Inflammatory macrophage (primary cell): ENCODE measurements at regions not wholly inside any gene's neighbourhood (a gene's known extent, or its start where the extent isn't known, plus 50 kb on each side); places are given as distances from the start of the nearest gene placed in this dataset.

Source experiments
- DNase-seq, 2 donors: peaks; one replicate each; pipeline ENCODE4 v3.0.0-alpha.2; 2020 to 2022

DNA sequence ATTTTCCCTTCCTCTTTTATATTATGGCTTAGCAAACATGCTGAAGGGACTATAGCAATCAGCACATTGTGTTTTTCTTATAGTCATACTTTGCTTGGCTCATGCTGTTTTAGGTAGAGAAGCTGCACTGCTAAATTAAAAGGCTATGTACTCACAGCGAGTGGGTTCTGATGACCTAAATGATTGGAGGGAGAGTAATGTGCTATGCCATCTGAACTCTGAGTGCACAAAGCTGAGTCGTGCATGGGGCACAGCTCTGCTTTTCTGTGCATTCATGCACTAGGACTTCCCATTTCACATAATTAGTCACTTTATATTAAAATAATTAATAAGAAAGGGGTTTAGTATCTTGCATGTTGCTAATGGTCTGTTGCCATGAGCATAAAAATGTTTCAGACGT lies 132.7 kb upstream of the ADGRL3 start:
- no peak for DNase-seq

DNA sequence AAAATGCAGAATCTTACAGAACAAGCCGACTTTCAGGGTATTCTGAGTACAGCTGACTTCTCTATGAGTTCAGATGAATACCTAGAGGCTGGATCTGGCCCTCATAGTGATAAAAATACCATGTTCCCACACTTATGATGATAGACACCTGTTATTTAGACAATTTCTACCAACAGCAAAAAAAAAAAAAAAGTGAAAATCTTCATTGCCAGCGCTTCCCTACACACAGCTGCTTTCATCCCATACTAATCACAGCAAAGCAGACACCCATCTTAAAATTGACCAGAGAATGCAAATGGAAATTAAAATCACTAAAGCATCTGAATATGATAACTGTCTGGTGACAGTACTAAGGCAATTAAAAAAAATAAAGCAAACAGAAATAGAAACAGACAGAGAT lies 132.1 kb upstream of the ADGRL3 start:
- DNase-seq: no peak

DNA sequence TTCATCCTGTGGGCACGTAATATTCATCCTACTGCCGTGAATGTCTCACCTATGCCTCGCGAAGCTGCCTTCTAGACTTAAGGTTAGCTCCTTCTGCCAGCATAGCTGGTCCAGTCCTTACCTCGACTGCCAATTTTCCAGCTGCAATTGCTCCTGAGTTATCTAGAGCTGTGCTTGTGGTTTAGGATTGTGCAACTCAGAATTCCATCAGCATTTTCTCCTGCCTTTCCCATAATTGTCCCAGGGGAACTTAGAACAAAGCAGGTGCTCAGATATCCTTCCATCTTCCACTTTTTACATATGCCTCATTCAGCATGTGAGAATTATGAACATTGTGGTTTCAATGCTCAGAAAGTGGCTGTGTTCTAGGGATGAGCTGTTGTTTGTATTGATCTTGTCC lies 131.4 kb upstream of the ADGRL3 start:
- DNase-seq: no peak

DNA sequence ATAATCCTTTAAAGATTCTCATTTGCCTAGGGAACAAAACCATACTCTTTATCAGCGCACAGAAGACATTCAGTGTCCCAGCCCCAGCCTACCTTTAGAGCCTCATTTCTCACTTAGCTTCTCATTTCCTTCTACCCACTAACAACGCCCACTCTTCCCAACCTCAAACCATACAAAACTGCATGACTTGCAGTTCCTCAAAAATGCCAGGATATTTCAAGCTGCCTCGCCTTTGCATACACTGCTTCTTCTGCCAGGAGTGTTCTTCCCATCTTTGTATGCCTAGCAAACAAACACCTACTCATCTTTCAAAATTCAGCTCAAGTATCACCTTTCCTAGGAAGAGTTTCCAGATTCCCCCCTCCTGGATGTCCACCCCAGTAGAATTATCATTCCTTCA lies 129.9 kb upstream of the ADGRL3 start:
- DNase-seq: peak; percentile 13 to 40

DNA sequence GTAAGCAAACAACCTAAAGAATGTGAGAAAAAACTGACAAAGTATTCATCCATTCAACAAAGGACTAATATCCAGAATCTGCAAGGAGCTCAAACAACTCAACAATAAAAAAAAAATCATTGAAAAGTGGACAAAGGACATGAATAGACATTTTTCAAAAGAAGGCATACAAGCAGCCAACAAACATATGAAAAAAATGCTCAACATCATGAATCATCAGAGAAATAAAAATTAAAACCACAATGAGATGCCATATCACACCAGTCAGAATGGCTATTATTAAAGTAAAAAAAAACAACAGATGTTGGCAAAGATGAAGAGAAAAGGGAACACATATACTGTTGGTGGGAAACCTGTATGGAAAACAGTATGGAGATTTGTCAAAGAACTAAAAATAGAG lies 120.7 kb upstream of the ADGRL3 start:
- DNase-seq: no peak

DNA sequence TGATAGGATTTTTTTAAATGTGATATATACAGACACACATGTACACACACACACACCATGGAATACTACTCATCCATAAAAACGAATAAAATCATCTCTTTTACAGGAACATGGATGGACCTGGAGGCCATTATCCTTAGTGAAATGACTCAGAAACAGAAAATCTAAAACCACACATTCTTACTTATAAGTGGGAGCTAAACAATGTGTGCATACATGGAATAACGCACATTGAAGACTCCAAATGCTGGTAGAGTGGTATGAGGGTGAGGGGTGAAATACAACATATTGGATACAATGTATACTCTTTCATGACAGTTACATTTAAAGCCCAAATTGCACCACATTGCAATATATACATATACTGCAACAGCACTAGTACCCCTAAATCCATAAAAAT lies 120.2 kb upstream of the ADGRL3 start:
- no peak for DNase-seq

DNA sequence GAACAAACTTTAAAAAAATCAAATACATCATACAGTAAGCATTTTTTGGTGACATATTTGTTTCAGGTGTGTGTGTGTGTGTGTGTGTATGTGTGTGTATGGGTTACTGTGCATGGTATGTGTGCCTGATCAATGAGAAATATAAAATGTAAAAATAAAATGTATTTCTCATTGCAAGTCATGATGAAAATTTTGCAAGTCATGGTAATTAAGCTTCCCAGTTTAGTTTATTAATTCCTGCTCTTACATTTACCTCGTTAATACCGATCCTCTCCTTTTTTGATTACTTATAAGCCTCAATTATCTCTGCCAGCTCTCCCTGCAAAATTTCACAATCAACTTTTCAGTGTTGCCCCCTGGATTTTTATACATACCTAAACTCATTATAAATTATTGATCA lies 114.6 kb upstream of the ADGRL3 start:
- no peak for DNase-seq

DNA sequence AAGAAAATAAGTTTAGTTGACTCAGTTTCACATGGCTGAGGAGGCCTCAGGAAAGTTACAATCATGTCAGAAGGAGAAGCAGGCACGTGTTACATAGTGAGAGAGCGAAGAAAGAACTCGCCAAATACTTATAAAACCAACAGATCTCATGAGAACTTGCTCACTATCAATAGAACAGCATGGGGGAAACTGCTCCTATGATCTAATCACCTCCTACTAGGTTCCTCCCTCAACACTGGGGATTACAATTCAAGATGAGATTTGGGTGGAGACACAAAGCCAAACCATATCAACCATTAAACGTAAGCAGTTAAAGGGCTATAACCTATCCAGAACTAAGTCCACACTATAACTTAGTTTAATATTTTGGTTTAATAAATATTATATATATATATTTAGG lies 113.8 kb upstream of the ADGRL3 start:
- no peak for DNase-seq

DNA sequence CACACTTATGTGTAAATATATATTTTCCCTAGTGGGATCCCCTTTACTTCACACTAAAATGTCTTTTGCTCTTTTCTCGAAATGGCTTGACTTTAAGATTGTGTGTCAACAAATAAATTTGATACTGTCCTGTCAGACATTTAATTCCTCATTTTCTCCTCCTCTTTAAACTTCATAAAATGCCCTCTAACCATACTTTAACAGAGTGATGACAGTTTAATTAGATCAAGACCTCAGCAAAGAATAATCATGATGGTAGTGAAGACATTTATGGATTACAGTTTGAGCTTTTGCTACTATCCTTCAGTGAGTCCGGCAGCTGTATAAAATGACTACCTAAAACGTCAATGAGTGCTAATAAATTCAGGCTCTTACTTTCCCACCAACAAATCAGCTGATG lies 113.1 kb upstream of the ADGRL3 start:
- DNase-seq: no peak

DNA sequence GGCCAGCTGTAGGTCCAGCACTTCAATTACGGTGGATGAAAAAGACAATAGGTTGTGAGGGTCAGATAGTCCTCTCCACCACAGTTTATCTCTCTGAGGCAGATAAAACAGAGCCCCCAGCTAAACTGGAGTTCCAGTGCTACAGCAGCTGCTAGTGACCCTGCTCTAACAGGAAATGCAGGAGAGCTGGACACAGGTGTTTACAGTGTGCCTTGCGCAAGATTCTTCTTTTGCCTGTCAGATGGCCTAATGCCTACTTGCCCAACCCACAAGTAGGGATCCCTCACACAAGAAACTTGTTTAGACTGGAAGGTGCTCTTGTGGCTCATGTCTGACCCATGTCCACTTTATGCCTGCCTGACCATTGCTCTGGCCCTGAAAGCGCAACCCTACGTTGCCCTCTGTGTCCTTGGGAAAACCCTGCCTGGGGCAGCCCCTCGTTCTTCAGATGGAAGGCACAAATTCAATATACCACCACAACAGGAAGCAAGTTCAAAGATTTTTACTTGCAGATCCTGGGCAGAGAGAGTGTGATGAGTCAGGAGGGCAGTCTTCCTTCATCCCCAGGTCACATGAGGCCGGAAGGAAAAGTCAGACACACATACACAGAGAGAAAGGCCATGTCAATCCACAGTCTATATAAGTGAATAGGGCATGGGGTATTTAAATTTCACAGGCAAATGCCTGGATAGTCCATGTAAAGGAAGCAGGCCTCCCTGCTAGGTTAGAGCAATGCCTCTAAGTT lies 105.1 kb upstream of the ADGRL3 start:
- no peak for DNase-seq

DNA sequence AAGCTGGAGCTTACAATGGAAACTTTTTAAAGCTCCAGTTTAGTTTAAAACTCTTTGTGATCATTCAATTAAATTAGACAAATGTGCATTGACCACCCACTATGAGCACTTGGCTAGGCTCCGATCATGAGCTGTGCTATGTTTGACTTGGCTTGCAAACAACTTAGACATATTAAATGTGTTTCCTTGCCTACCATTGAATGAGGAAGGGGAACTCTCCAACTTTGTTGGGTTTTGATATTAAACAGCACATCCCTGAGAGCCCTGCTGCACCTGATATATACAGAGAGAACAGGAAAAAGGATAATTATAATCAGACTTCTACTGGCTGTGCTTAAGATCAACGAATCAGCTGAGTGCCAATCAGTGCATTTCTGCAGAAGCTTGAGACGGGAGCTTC lies 71.4 kb upstream of the ADGRL3 start:
- DNase-seq: no peak

DNA sequence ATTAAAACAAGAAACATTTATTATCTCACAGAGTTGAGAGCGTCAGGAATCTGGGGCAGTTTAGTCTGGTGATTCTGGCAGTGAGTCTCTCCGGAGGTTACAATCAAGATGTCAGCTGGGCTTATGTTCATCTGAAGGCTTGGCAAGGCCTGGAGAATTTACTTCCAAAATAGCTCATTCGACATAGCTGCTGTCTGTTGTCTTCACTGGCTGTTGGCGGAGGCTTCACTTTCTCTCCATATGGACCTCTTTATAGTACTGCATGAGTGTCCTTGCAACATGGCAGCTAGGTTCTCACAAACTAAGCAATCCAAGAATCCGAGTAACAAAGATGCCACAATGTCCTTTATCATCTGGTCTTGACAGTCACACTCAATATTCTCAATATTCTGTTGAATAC lies 70.2 kb upstream of the ADGRL3 start:
- DNase-seq: no peak

DNA sequence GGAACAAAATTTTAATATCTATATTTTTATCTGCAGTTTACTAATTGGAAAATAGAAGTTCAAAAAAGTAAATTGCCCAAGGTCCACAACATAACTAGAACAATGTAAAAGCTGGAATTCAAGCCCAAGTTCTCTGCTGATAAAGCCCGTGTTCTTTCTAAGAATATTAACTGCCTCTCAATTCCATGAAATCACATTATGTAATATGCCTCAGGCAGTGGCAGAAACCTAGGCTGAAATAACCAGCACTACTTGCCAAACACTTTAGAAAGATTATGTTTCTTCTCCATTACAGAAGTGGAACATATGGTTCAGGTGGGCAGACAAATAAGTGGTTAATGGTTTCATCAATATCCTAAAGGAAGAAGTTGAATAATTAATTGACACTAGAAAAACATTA lies 56.7 kb upstream of the ADGRL3 start:
- no peak for DNase-seq

DNA sequence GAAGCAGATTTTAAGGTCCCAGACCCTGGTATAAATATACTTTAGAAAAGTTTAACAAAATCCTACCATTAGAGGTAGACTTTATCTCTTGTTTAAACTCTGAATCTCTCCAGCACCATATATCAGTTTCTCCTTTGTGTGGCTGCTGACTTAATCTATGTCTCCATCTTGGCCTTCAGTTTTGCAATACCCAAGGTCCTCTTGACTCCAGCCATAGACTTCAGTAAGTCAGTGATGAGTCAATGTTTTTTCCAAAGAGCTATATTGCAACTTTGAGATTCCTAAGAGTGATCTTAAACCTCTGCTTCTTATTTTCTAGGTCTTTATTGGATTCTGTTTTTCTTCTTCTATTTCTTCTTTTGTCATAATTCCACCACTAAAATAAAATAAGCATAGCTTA lies 50.8 kb upstream of the ADGRL3 start:
- DNase-seq: peak in 1 of 2 donors; percentile 8
